GM13977 (cell line): ENCODE measurements at regions not wholly inside any gene's neighbourhood (a gene's known extent, or its start where the extent isn't known, plus 50 kb on each side); places are given as distances from the start of the nearest gene placed in this dataset.

ENCODE experiments used
- DNase-seq: peaks from one replicate; pipeline ENCODE4 v3.0.0; 2012; ENCODE audit warnings: low spot score
- in situ Hi-C: fragments of 300-500 bp; cut with MboI; formaldehyde crosslinking; loops from one replicate; pipeline ENCODE4 v1.12.0; 2022; ENCODE audit warnings: low sequenced_read_pairs, low pct_unique_long_range_greater_than_20kb, mixed read lengths, inconsistent platforms; ENCODE audit not compliant: unreplicated experiment
- TF ChIP-seq, protein P1 (sequence below): IDR thresholded peaks from 2 replicates; pipeline ENCODE4 v1.5.1; 2012; ENCODE audit warnings: mild to moderate bottlenecking, control low read depth; ENCODE audit not compliant: insufficient read depth; ENCODE audit errors: extremely low read depth, missing control alignments

GRCh38 chr5:52731274-52732027 lies 56.3 kb upstream of the ITGA1 start:
- TF ChIP-seq, protein P1, sequence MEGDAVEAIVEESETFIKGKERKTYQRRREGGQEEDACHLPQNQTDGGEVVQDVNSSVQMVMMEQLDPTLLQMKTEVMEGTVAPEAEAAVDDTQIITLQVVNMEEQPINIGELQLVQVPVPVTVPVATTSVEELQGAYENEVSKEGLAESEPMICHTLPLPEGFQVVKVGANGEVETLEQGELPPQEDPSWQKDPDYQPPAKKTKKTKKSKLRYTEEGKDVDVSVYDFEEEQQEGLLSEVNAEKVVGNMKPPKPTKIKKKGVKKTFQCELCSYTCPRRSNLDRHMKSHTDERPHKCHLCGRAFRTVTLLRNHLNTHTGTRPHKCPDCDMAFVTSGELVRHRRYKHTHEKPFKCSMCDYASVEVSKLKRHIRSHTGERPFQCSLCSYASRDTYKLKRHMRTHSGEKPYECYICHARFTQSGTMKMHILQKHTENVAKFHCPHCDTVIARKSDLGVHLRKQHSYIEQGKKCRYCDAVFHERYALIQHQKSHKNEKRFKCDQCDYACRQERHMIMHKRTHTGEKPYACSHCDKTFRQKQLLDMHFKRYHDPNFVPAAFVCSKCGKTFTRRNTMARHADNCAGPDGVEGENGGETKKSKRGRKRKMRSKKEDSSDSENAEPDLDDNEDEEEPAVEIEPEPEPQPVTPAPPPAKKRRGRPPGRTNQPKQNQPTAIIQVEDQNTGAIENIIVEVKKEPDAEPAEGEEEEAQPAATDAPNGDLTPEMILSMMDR: no peak
- DNase-seq: no peak
- in situ Hi-C loops: no loop called here

GRCh38 chr5:52734557-52734956 lies 53.2 kb upstream of the ITGA1 start:
- in situ Hi-C loops: no loop called here
- TF ChIP-seq, protein P1: no peak
- no peak for DNase-seq

- in situ Hi-C loops: no loop called here
- DNase-seq: no peak
- TF ChIP-seq, protein P1: no peak
Measured at GRCh38 chr5:52735139-52735538, 52.6 kb upstream of the ITGA1 start.
